HUES64 (cell line): ENCODE measurements at regions not wholly inside any gene's neighbourhood (a gene's known extent, or its start where the extent isn't known, plus 50 kb on each side); places are given as distances from the start of the nearest gene placed in this dataset.

Experiments used
- H3K27ac ChIP-seq: 2 replicates; pipeline ENCODE4 v1.7.0; 2013; ENCODE audit warnings: low read depth, low read length, inconsistent platforms
- H3K27me3 ChIP-seq: 2 replicates; pipeline ENCODE4 v1.6.1; 2013; ENCODE audit warnings: mild to moderate bottlenecking, low read length; ENCODE audit not compliant: insufficient read depth
- H3K36me3 ChIP-seq: 2 replicates; pipeline ENCODE4 v1.6.1; 2013; ENCODE audit warnings: mild to moderate bottlenecking, low read length; ENCODE audit not compliant: insufficient read depth
- H3K4me1 ChIP-seq: 2 replicates; pipeline ENCODE4 v1.6.1; 2013; ENCODE audit warnings: mild to moderate bottlenecking, low read length, moderate library complexity; ENCODE audit not compliant: insufficient read depth
- H3K4me3 ChIP-seq: 2 replicates; pipeline ENCODE4 v1.5.1; 2013; ENCODE audit warnings: mild to moderate bottlenecking, low read length, moderate library complexity
- H3K9ac ChIP-seq: 2 replicates; pipeline ENCODE4 v1.6.1; 2013; ENCODE audit warnings: mild to moderate bottlenecking, low read depth, low read length
- H3K9me3 ChIP-seq: 2 replicates; pipeline ENCODE4 v1.6.1; 2013; ENCODE audit warnings: low read depth, low read length; ENCODE audit not compliant: insufficient read depth
- WGBS: fragments of 150-250, 120-280 bp; methylation state at CpG from one replicate; pipeline ENCODE4 v1.1.7; 2013; ENCODE audit warnings: missing lambda C conversion rate; 5-methylcytosine and 5-hydroxymethylcytosine counted together

DNA sequence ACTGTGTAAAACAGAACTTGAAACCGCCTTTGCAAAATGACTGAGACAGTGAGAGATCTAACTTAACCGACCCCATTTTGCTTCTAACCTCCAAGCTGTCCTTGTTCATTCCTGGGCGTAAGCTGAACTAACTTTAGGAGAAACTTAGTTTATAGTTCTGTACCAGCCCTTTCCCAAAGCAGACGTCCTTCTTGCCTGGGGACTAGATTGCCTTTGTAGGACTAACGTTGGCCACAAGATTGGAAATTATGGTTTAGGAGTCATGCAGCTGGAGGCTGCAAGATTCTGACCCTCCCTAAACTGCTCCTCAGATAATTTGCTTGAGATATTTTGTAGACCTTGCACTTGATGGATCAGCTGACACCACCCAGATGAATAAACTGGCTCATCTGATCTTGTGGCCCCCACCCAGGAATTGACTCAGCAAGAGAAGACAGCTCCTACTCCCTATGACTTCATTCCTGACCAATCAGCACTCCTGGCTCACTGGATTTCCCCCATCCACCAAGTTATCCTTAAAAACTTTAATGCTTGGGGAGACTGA lies 219.9 kb upstream of the PROK2 start:
- no peaks in the 10 kb centered on the region for H3K36me3 ChIP-seq
- no peak overlapping the region for H3K27ac ChIP-seq
- H3K27me3 ChIP-seq = no peaks in the 10 kb centered on the region
- peaks cover 10% of the 10 kb centered on the region for H3K9me3 ChIP-seq
- WGBS = 87% methylated on average over 5 of the region's 5 CpGs
- no peak overlapping the region for H3K9ac ChIP-seq
- peaks cover 25% of the 10 kb centered on the region for H3K4me1 ChIP-seq
- H3K4me3 ChIP-seq = no peak overlapping the region

DNA sequence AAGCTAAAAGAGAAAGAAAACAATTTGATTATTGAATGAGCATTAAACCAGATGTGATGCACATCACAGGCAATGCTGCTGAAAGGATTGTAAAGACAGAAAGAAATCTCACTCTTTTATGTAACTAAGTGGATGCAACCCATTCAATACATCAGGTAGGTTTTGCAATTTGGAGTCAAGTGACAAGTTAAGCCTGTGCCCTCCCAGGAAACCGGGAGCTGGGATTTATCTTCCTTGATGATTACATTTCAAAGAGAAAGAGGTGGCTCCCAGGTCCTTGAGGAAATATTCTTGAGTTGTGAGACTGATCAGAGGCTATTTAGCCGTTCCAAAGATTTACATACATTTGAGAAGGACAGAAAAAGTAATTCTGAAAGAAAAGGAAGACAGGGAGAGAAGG lies 219.0 kb upstream of the PROK2 start:
- H3K27me3 ChIP-seq = no peaks in the 10 kb centered on the region
- H3K4me3 ChIP-seq = no peak overlapping the region
- peaks cover 10% of the 10 kb centered on the region for H3K9me3 ChIP-seq
- peak overlapping the region; percentile 21; the same call in 1 of the 2 replicates for H3K27ac ChIP-seq
- WGBS = 12% methylated on average over 2 of the region's 2 CpGs
- H3K9ac ChIP-seq = no peak overlapping the region
- peaks cover 25% of the 10 kb centered on the region for H3K4me1 ChIP-seq
- H3K36me3 ChIP-seq = no peaks in the 10 kb centered on the region

DNA sequence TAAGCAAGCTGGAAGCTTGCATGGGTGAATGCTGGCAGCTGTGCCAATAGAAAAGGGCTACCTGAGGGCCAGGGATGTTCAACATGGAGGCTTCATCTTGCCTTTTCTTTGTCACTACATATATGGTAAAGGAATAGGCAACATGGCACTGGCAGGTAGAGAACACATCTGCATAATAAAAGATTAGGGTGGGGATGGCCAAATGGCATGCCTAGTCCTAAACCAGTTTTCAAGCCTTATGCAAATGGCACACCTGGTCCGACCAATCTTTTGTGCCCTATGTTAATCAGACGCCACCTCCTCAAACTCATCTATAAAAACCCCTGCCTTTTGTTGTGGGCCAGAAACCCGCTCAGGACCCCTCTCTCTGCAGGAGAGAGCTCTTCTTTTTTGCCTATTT lies 216.8 kb upstream of the PROK2 start:
- Histone ChIP-seq H3K27me3 (no peaks in the 10 kb centered on the region), H3K4me3 (no peak overlapping the region), H3K9me3 (peaks cover 7% of the 10 kb centered on the region), H3K27ac (no peak overlapping the region), H3K9ac (no peak overlapping the region), H3K36me3 (no peaks in the 10 kb centered on the region), H3K4me1 (peaks cover 25% of the 10 kb centered on the region)
- WGBS = 54% methylated on average over 3 of the region's 3 CpGs

DNA sequence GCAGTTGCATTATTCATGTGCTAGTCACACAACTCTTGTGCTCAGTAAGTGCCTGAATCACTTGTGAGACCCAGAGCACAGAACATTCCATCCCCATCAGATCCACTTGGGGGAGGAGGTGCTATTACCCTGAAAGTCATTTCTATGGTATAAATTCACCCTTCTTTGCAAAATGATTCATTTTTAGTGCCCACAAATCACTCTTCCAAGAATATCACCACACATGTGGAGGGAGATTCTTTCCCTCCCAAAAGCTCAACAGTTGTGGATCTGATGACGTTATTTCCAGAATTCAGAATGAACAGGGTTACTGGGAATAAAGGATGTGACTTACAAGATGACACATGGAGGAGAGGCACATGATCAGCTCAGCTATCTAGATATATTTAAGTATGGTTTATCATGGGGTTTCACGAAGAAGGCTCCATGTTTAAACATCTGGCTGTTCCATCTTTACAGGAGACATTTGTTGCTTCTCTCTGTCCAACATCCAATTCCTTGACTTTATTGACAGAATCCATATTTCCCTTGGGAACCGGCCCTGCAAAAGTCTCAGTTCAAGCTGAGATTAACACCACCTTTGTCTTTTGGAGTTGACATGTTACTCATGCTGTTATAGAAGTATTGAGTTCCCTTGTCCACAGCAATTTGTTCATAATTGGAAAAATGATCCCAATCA lies 214.2 kb upstream of the PROK2 start:
- Histone ChIP-seq H3K27ac (no peak overlapping the region), H3K9ac (no peak overlapping the region), H3K4me1 (peaks cover 18% of the 10 kb centered on the region), H3K36me3 (no peaks in the 10 kb centered on the region), H3K4me3 (no peak overlapping the region), H3K9me3 (no peaks in the 10 kb centered on the region), H3K27me3 (no peaks in the 10 kb centered on the region)
- WGBS = 89% methylated on average over 3 of the region's 3 CpGs

DNA sequence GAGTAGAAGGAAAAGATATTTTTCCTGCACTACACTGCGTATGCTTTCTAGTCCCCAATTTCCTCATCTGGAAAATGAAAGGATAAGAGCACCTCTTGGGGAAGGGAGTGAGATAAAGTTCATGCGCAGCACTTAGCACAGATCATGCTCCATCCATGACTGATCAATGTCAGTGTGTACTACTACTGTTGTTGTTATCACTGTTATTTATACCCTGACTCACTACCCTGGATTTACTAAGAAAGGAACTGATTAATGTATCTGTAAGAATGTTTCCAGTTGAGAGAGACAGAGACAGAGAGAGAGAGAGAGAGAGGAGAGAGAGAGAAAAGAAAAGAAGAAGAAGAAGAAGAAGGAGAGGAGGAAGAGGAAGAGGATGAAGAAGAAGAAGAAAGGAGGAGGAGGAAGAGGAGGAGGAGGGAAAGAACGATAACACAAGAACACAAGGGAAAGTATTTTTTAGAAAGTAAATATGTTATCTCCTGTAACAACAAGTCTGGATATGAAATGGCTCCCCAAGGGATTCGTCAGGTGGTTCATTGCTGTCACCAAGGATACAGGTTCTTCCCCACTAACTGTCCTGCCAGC lies 212.2 kb upstream of the PROK2 start:
- WGBS = 94% methylated on average over 4 of the region's 4 CpGs
- Histone ChIP-seq H3K4me1 (peaks cover 4% of the 10 kb centered on the region; the same call in 1 of the 2 replicates), H3K4me3 (no peak overlapping the region), H3K9me3 (no peaks in the 10 kb centered on the region), H3K9ac (no peak overlapping the region), H3K27ac (no peak overlapping the region), H3K36me3 (no peaks in the 10 kb centered on the region), H3K27me3 (no peaks in the 10 kb centered on the region)

DNA sequence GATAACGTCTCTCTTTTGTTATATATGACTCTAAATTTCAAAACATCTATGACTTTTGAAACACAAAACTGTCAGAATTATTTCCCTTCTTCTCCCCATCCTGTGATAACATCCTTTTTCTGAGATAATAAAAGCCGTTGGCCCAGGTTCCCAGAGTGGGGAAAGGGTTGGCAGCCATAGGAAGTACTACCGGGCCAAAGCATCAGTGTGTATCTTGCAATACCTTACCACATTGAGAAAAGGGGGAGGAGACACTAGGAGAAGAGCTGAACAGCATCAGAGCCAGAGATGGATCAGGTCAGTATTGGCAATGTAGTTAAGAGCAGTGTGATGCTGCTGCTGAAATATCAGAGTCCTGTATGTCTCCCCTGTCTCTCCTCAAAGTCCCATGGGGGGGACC lies 210.0 kb upstream of the PROK2 start:
- 62% methylated on average over 3 of the region's 3 CpGs for WGBS
- Histone ChIP-seq H3K27ac (no peak overlapping the region), H3K27me3 (no peaks in the 10 kb centered on the region), H3K4me3 (no peak overlapping the region), H3K9me3 (no peaks in the 10 kb centered on the region), H3K36me3 (no peaks in the 10 kb centered on the region), H3K4me1 (no peaks in the 10 kb centered on the region; the same call in 1 of the 2 replicates), H3K9ac (no peak overlapping the region)

DNA sequence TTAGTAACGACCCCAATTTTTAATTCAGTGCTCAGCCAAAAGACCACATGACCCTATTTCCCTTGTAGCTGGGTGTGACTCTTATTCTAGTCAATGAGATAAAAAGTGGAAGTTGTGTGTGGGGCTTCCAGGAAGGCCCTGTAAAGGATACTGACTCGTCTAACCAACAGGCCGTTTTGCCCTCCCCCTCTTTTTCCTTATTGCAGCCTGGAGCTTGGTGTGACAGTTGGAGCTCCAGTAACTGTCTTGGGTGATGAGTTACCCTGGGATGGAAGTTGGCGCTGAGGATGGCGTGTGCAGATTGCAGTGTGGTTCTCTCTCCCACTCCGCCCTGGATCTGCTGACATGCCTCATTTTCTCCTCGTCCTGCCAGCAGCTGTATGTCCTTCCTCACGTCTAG lies 209.3 kb upstream of the PROK2 start:
- no peaks in the 10 kb centered on the region for H3K9me3 ChIP-seq
- H3K27ac ChIP-seq = no peak overlapping the region
- WGBS = 93% methylated on average over 7 of the region's 8 CpGs
- no peaks in the 10 kb centered on the region for H3K27me3 ChIP-seq
- H3K36me3 ChIP-seq = no peaks in the 10 kb centered on the region
- peaks cover 5% of the 10 kb centered on the region for H3K4me1 ChIP-seq
- no peak overlapping the region for H3K9ac ChIP-seq
- no peak overlapping the region for H3K4me3 ChIP-seq

DNA sequence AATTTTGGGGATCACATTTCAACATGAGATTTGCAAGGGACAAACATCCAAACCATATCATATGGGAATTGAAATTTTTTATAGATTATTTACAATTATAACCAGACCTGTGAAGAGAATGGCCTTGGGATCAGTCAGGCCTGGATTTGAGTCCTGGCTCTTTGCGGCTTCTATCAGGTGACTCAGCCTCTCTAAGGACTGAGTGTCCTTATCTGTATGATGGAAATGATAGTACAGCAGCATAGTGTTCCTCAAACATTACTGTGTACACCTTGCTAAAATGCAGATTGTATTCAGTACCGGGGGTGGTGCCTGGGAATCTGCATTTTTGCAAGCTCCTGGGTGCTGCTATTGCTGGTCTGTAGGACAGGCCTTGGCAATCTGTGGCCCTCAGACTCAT lies 206.7 kb upstream of the PROK2 start:
- no peak overlapping the region for H3K27ac ChIP-seq
- no peak overlapping the region for H3K4me3 ChIP-seq
- peaks cover 7% of the 10 kb centered on the region for H3K4me1 ChIP-seq
- no peaks in the 10 kb centered on the region for H3K36me3 ChIP-seq
- H3K27me3 ChIP-seq = no peaks in the 10 kb centered on the region
- no peaks in the 10 kb centered on the region for H3K9me3 ChIP-seq
- 95% methylated on average over 2 of the region's 2 CpGs for WGBS
- no peak overlapping the region for H3K9ac ChIP-seq

DNA sequence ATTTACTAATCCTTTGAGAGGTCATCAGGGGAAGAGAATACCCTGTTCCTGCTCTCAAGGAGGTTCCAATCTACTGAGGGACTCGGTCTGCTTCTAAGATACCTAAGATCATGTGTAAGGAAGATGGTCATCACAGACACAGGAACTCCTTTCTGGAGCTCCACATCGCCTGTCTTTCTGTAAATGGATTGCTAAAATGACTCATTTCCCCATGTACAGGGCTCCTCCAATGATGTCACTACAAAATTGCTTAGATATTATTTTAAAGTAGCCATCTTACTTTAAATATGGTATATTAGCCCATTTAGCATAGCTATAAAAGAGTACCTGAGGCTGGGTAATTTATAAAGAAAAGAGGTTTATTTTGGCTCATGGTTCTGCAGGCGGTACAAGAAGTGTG lies 206.1 kb upstream of the PROK2 start:
- H3K27ac ChIP-seq = no peak overlapping the region
- WGBS = 66% methylated on average over 3 of the region's 3 CpGs
- no peaks in the 10 kb centered on the region for H3K36me3 ChIP-seq
- no peak overlapping the region for H3K9ac ChIP-seq
- H3K27me3 ChIP-seq = no peaks in the 10 kb centered on the region
- H3K4me1 ChIP-seq = peaks cover 7% of the 10 kb centered on the region
- no peaks in the 10 kb centered on the region for H3K9me3 ChIP-seq
- H3K4me3 ChIP-seq = no peak overlapping the region

DNA sequence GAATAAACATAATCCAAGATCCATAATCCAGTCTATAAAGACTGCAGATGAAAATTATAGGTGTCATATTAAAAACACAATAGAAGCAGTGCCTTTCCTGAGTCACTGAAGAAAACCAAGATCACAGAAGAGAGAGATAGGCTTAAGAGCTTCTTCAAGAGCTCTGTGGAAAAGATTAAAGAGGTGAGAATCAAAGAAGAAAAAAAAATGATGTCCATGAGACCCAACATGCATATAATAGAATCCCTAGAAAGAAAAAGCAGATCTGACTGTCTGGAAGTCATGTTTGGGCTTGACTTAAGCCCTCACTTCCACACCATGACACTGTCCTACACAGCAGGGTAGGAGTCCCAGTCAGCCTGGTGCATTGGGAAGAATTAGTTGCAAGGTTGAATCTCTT lies 205.6 kb upstream of the PROK2 start:
- Histone ChIP-seq H3K4me1 (peaks cover 7% of the 10 kb centered on the region), H3K27me3 (no peaks in the 10 kb centered on the region), H3K36me3 (no peaks in the 10 kb centered on the region), H3K9me3 (no peaks in the 10 kb centered on the region), H3K27ac (no peak overlapping the region), H3K4me3 (no peak overlapping the region), H3K9ac (no peak overlapping the region)

DNA sequence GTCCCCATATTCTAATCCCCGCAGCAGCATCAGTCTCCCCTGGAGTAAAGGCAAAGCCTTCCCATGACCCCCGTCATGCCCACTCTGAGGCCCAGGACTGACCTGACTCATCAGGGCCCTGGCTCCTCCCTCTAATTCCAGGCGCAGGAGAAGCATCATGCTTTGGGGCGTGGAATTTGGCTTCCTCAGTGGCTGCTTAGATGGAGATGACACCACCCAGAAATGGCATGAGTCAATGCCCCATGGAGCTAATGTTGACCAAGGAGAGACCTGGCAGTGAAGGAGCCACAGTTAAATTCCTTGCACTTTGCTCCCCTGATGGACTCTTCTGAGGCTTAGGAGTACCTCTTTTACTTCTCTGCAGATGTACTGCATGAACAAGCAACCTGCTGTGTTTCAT lies 204.2 kb upstream of the PROK2 start:
- no peaks in the 10 kb centered on the region for H3K36me3 ChIP-seq
- H3K9ac ChIP-seq = no peak overlapping the region
- peak overlapping the region; percentile 23; the same call in 1 of the 2 replicates for H3K27ac ChIP-seq
- H3K4me1 ChIP-seq = peaks cover 7% of the 10 kb centered on the region; the same call in 1 of the 2 replicates
- WGBS = 66% methylated on average over 4 of the region's 4 CpGs
- H3K4me3 ChIP-seq = no peak overlapping the region
- no peaks in the 10 kb centered on the region for H3K9me3 ChIP-seq
- H3K27me3 ChIP-seq = no peaks in the 10 kb centered on the region
